Omental fat pad (tissue), 3 donors: ENCODE measurements at regions not wholly inside any gene's neighbourhood (a gene's known extent, or its start where the extent isn't known, plus 50 kb on each side); places are given as distances from the start of the nearest gene placed in this dataset.

ENCODE experiments used
- ATAC-seq: fragments of 150-250 bp; one replicate; pipeline ENCODE4 v1.9.1; 2016; ENCODE audit warnings: mild to moderate bottlenecking, moderate library complexity; ENCODE audit not compliant: low FRiP score
- DNase-seq: peaks from one replicate; pipeline ENCODE4 v3.0.0-alpha.2; 2019; ENCODE audit warnings: low spot score
- CTCF ChIP-seq, 3 donors: fragments of 450-650 bp; IDR thresholded peaks; one replicate each; pipeline ENCODE4 v1.5.1; 2016 to 2017; ENCODE audit warnings: antibody characterized with exemption in 3 of 3, mild to moderate bottlenecking in 3 of 3, moderate library complexity in 2 of 3

- DNase-seq (no peak), ATAC-seq (no peak)
- no peak for TF ChIP-seq CTCF (IDR thresholded peaks at IDR 0.05)
Measured at GRCh38 chr18:52200406-52200805, 139.6 kb upstream of the DCC start.

GRCh38 chr18:52200921-52201663, 138.9 kb upstream of the DCC start:
- ATAC-seq (no peak), DNase-seq (no peak)
- TF ChIP-seq CTCF (IDR thresholded peaks at IDR 0.05): no peak

GRCh38 chr18:52208646-52209045, 131.4 kb upstream of the DCC start:
- ATAC-seq (no peak), DNase-seq (no peak)
- no peak for TF ChIP-seq CTCF (IDR thresholded peaks at IDR 0.05)

- DNase-seq (no peak), ATAC-seq (no peak)
- TF ChIP-seq CTCF (IDR thresholded peaks at IDR 0.05): no peak
Measured at GRCh38 chr18:52216109-52216508, 123.9 kb upstream of the DCC start.

- TF ChIP-seq CTCF (IDR thresholded peaks at IDR 0.05): no peak
- ATAC-seq (no peak), DNase-seq (no peak)
Measured at GRCh38 chr18:52216666-52217065, 123.3 kb upstream of the DCC start.

GRCh38 chr18:52219102-52219501, 120.9 kb upstream of the DCC start:
- ATAC-seq: no peak
- no peak for TF ChIP-seq CTCF (IDR thresholded peaks at IDR 0.05)
- no peak for DNase-seq

GRCh38 chr18:52220062-52220591, 119.9 kb upstream of the DCC start:
- DNase-seq (no peak), ATAC-seq (no peak)
- TF ChIP-seq CTCF (IDR thresholded peaks at IDR 0.05): no peak
